ENCODE measurements at regions not wholly inside any gene's neighbourhood (a gene's known extent, or its start where the extent isn't known, plus 50 kb on each side); places are given as distances from the start of the nearest gene placed in this dataset.

- peaks cover 9% of the 10 kb centered on the region for H3K9me3 ChIP-seq (replicated peaks; ENCODE audit: control insufficient read depth, insufficient read depth, low read length)
- H3K79me2 ChIP-seq (ENCODE audit: control insufficient read depth, insufficient read depth, low read length) = no peaks in the 10 kb centered on the region
- dilution Hi-C loops (cut with MboI; ENCODE audit: extremely low pct_ligation_motif_present, low sequenced_read_pairs) = no loop called here
- no peak for TF ChIP-seq JUN (IDR thresholded peaks at IDR 0.05; ENCODE audit: borderline replicate concordance, insufficient read depth, insufficient read length, low read depth)
- TF ChIP-seq MAX (IDR thresholded peaks at IDR 0.05; ENCODE audit: insufficient read depth, insufficient read length) = no peak
- TF ChIP-seq FOS (IDR thresholded peaks at IDR 0.05; ENCODE audit: borderline replicate concordance, insufficient read depth, low read length) = no peak
- no peak for TF ChIP-seq MYC (IDR thresholded peaks at IDR 0.05; ENCODE audit: low read depth, low read length)
- TF ChIP-seq GATA2 (IDR thresholded peaks at IDR 0.05; ENCODE audit: insufficient read depth, insufficient read length, low read depth, low read length) = no peak
- no peak for TF ChIP-seq POLR2A (IDR thresholded peaks at IDR 0.05; ENCODE audit: low read depth, low read length)
- TF ChIP-seq CTCF (IDR thresholded peaks at IDR 0.05; ENCODE audit: extremely low read depth in 1 of 2, insufficient read depth in 1 of 2, low read depth in 1 of 2, low read length in 2 of 2) = no peak
- no peak for TF ChIP-seq POLR2AphosphoS5 (IDR thresholded peaks at IDR 0.05; ENCODE audit: insufficient read depth, low read depth, low read length)
- no peak for TF ChIP-seq EZH2 (IDR thresholded peaks at IDR 0.05; ENCODE audit: borderline replicate concordance, low read depth, low read length, severe bottlenecking)
- H4K20me1 ChIP-seq (replicated peaks; ENCODE audit: control insufficient read depth, extremely low read depth, insufficient read depth, low read length) = no peaks in the 10 kb centered on the region
- intact Hi-C loops (cut with micrococcal nuclease) = no loop called here
- H3K4me3 ChIP-seq (replicated peaks in 1 of 3; ENCODE audit: insufficient read depth in 1 of 3, low read depth in 1 of 3, low read length in 3 of 3) = no peak overlapping the region
- POLR2A ChIA-PET = no interaction called here
- no peaks in the 10 kb centered on the region for H3K9me1 ChIP-seq (replicated peaks; ENCODE audit: control insufficient read depth, extremely low read depth, insufficient read depth, low read length)
- no peaks in the 10 kb centered on the region for H3K27me3 ChIP-seq (ENCODE audit: control insufficient read depth in 2 of 2, insufficient read depth in 2 of 2, low read length in 2 of 2)
- no peak overlapping the region for H2AFZ ChIP-seq (ENCODE audit: low read depth, low read length)
- no peaks in the 10 kb centered on the region for H3K4me1 ChIP-seq (ENCODE audit: control insufficient read depth, extremely low read depth, insufficient read depth, low read length)
- H3K27ac ChIP-seq (ENCODE audit: insufficient read depth, low read depth, low read length) = no peak overlapping the region
- CTCF ChIA-PET = no interaction called here
- no peak overlapping the region for H3K9ac ChIP-seq (replicated peaks; ENCODE audit: extremely low read depth, insufficient read depth, low read length)
- H3K36me3 ChIP-seq (ENCODE audit: control insufficient read depth in 2 of 2, extremely low read depth in 1 of 2, insufficient read depth in 2 of 2, low read length in 2 of 2) = no peaks in the 10 kb centered on the region
- H3K4me2 ChIP-seq (ENCODE audit: insufficient read depth, low read length) = no peak overlapping the region
- BruUV-seq (replicated peaks) = no TSS peak
- DNase-seq (ENCODE audit: low read depth, low spot score) = no peak
- no peak for FAIRE-seq
Observed at GRCh38 chr7:53877688-53878087, 664.5 kb upstream of the VSTM2A start.

Data from endothelial cell of umbilical vein (primary cell).